ENCODE measurements at regions not wholly inside any gene's neighbourhood (a gene's known extent, or its start where the extent isn't known, plus 50 kb on each side); places are given as distances from the start of the nearest gene placed in this dataset.

DNA sequence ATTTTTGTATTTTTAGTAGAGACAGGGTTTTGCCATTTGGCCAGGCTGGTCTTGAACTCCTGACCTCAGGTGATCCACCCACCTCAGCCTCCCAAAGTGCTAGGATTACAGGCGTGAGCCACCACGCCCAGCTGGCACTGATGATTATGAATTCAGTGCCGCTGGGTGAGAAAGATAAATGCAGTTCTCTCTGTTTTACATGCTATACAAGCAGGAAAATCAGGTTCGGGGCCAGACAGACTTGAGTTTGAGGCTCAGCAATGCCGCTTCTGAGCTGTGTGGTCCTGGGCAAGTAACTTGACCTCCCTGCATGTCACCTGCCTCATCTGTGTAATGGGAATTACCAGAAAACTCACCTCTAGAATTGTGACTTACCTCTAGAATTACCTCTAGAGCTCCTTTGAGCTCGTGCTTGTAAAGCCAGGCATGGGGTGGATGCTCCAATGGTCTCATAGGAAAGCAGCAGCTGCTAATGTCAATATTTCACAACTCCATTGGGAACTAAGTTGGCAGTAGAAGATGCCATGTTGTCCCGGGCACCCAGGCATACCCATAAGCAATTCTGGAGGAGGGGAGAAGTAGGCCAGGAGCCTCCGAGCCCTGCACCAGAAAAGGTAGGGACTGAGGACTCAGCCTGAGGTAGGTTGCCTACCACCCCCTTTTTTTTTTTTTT is 119.8 kb upstream of the SLC25A33 start:
- no peak for DNase-seq (ENCODE audit: low spot score)
- Histone ChIP-seq H3K9me3 (no peaks in the 10 kb centered on the region), H3K36me3 (no peaks in the 10 kb centered on the region), H3K4me1 (replicated peaks) (no peaks in the 10 kb centered on the region), H3K4me3 (no peak overlapping the region), H3K27ac (no peak overlapping the region), H3K27me3 (replicated peaks; ENCODE audit: insufficient read depth) (no peaks in the 10 kb centered on the region)
- intact Hi-C loops (cut with DNase I): no loop called here
- TF ChIP-seq POLR2AphosphoS5 (IDR thresholded peaks at IDR 0.05) (no peak), POLR2A (IDR thresholded peaks at IDR 0.05) (no peak)
- TF ChIP-seq, protein P1, sequence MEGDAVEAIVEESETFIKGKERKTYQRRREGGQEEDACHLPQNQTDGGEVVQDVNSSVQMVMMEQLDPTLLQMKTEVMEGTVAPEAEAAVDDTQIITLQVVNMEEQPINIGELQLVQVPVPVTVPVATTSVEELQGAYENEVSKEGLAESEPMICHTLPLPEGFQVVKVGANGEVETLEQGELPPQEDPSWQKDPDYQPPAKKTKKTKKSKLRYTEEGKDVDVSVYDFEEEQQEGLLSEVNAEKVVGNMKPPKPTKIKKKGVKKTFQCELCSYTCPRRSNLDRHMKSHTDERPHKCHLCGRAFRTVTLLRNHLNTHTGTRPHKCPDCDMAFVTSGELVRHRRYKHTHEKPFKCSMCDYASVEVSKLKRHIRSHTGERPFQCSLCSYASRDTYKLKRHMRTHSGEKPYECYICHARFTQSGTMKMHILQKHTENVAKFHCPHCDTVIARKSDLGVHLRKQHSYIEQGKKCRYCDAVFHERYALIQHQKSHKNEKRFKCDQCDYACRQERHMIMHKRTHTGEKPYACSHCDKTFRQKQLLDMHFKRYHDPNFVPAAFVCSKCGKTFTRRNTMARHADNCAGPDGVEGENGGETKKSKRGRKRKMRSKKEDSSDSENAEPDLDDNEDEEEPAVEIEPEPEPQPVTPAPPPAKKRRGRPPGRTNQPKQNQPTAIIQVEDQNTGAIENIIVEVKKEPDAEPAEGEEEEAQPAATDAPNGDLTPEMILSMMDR (IDR thresholded peaks at IDR 0.05): no peak
- 81% methylated on average over 8 of the region's 8 CpGs for WGBS

DNA sequence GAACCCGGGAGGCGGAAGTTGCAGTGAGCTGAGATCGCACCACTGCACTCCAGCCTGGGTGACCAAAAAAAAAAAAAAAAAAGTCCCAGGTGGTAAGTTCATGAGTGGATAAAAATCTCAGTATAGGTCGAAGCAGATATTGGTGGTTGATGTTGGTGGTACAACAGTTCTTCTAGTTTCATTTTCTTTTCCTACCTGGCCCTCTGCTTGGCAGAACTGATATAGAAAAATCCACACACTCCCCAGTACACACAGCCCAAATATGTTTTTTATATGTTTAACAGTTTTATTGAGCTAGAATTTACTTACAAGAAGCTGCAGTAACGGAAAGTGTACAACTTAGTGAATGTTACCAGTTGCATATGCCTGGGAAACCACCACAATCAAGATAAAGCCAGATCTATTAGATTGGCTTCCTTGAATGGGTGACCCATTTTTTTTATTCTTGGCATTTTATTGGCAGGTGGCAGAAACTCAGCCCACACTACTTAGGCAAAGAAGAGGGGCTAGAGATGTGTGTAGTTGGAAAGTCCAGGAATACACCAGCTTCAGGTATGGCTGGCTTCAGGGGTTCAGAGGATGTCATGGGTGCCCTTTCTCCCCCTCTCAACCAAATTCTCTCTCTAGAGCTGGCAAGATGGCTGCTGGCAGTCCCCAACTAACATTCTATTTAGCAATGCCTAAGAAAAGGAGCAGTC is 118.3 kb upstream of the SLC25A33 start:
- H3K9me3 ChIP-seq: no peaks in the 10 kb centered on the region
- intact Hi-C loops (cut with DNase I): no loop called here
- H3K27ac ChIP-seq: no peak overlapping the region
- no peak overlapping the region for H3K4me3 ChIP-seq
- H3K27me3 ChIP-seq (replicated peaks; ENCODE audit: insufficient read depth): no peaks in the 10 kb centered on the region
- 84% methylated on average over 5 of the region's 5 CpGs for WGBS
- TF ChIP-seq POLR2AphosphoS5 (IDR thresholded peaks at IDR 0.05) (no peak), POLR2A (IDR thresholded peaks at IDR 0.05) (no peak)
- TF ChIP-seq, protein P1 (IDR thresholded peaks at IDR 0.05): no peak
- no peak for DNase-seq (ENCODE audit: low spot score)
- no peaks in the 10 kb centered on the region for H3K36me3 ChIP-seq
- H3K4me1 ChIP-seq (replicated peaks): no peaks in the 10 kb centered on the region

DNA sequence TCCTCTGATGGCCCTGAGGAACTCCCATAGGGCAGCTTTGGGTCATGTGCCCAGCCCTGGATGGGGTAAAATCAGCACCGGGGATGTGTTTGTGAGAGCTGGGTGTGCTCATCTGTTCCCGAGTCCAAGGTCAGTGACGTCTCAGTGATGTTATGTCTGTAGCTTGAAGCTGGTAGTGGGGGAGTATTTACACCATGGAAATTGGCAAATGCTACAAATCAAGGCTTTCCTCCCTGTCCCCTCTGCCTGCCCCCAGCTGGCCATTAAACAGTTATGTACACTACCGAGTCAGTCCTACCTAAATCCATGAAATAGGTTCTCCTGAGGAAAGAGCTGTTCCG is 117.8 kb upstream of the SLC25A33 start:
- intact Hi-C loops (cut with DNase I): no loop called here
- Histone ChIP-seq H3K9me3 (no peaks in the 10 kb centered on the region), H3K27ac (no peak overlapping the region), H3K4me3 (no peak overlapping the region), H3K36me3 (no peaks in the 10 kb centered on the region), H3K27me3 (replicated peaks; ENCODE audit: insufficient read depth) (no peaks in the 10 kb centered on the region), H3K4me1 (replicated peaks) (no peaks in the 10 kb centered on the region)
- TF ChIP-seq POLR2AphosphoS5 (IDR thresholded peaks at IDR 0.05) (no peak), POLR2A (IDR thresholded peaks at IDR 0.05) (no peak)
- TF ChIP-seq, protein P1 (IDR thresholded peaks at IDR 0.05): no peak
- DNase-seq (ENCODE audit: low spot score): no peak
- 75% methylated on average over 5 of the region's 5 CpGs for WGBS

DNA sequence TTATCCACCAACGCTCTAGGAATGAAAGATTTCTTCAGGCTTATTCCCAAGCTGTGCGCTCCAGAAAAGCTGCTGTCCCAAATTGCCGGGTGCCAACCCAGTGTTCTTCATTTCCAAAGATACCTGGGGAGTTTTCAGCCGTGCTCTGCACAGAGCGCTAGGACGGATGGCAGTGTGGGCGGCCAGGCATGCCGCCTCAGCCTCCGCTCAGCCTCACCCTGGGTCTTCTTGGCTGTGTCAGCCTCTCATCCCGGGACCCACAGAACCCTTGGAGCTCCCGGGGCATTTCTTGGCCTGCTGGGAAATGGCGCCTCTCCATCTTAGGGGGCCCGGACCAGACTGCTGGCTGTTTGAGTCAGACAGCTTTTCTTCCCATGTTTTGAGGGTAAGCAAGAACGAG is 116.9 kb upstream of the SLC25A33 start:
- no peak for TF ChIP-seq POLR2A (IDR thresholded peaks at IDR 0.05)
- TF ChIP-seq, protein P1 (IDR thresholded peaks at IDR 0.05): no peak
- TF ChIP-seq POLR2AphosphoS5 (IDR thresholded peaks at IDR 0.05): no peak
- 88% methylated on average over 14 of the region's 14 CpGs for WGBS
- no peak overlapping the region for H3K27ac ChIP-seq
- H3K27me3 ChIP-seq (replicated peaks; ENCODE audit: insufficient read depth): no peaks in the 10 kb centered on the region
- H3K9me3 ChIP-seq: no peaks in the 10 kb centered on the region
- no peak for DNase-seq (ENCODE audit: low spot score)
- no peak overlapping the region for H3K4me3 ChIP-seq
- intact Hi-C loops (cut with DNase I): no loop called here
- no peaks in the 10 kb centered on the region for H3K36me3 ChIP-seq
- H3K4me1 ChIP-seq (replicated peaks): no peaks in the 10 kb centered on the region

Measured in prostate gland (tissue), 2 donors.